Lower lobe of right lung (tissue), 2 donors: ENCODE measurements at regions not wholly inside any gene's neighbourhood (a gene's known extent, or its start where the extent isn't known, plus 50 kb on each side); places are given as distances from the start of the nearest gene placed in this dataset.

Source experiments
- ATAC-seq, 2 donors: fragments of 200-7000 bp; cut with Tn5 transposase; one replicate each; pipeline ENCODE4 v1.9.1; 2020 to 2022; ENCODE audit warnings: mild to moderate bottlenecking in 2 of 2, moderate library complexity in 2 of 2
- DNase-seq: peaks from one replicate; pipeline ENCODE4 v3.0.0-alpha.2; 2020
- H3K27ac ChIP-seq: fragments of 200-600 bp; one replicate; pipeline ENCODE4 v1.8.0; 2022
- H3K27me3 ChIP-seq: fragments of 200-600 bp; one replicate; pipeline ENCODE4 v1.8.0; 2022; ENCODE audit warnings: low read depth
- H3K36me3 ChIP-seq: fragments of 200-600 bp; one replicate; pipeline ENCODE4 v1.8.0; 2022; ENCODE audit warnings: mild to moderate bottlenecking
- H3K4me1 ChIP-seq: fragments of 200-600 bp; one replicate; pipeline ENCODE4 v1.8.0; 2022
- H3K4me3 ChIP-seq: fragments of 200-600 bp; one replicate; pipeline ENCODE4 v1.8.0; 2022; ENCODE audit warnings: mild to moderate bottlenecking
- H3K9me3 ChIP-seq: fragments of 200-600 bp; one replicate; pipeline ENCODE4 v1.8.0; 2022
- intact Hi-C: fragments of 100-400 bp; cut with DNase I; formaldehyde crosslinking; loops from one replicate; pipeline ENCODE4 v1.11.0; 2022
- TF ChIP-seq, protein P1 (sequence below): fragments of 200-600 bp; IDR thresholded peaks from one replicate; pipeline ENCODE4 v1.8.0; 2022; ENCODE audit warnings: antibody characterized with exemption, mild to moderate bottlenecking
- donor health status: DM: no; HTN: yes; CAD: no; lungs with severe emphysema.

DNA sequence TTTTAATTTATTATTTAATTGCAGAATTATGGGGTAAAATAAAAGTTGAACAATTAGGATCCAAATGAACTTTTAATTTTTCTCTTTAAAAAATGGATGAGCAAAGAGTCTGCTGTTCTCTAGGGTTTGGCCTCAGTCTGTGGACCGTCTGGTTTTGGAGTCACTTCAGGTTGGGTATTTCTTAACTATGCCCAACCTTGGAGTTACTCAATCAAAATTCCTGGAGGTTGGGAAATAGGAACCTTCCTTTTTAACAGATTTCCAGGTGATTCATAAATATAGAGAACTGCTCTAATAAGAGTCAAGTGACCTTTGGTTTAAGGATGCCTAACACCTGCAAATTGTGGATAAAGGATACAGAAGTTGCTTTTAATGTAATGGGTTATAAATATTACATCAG lies 241.5 kb upstream of the GCFC2 start:
- Histone ChIP-seq H3K36me3 (no peaks in the 10 kb centered on the region), H3K27me3 (no peaks in the 10 kb centered on the region), H3K4me3 (no peak overlapping the region), H3K9me3 (no peaks in the 10 kb centered on the region), H3K4me1 (no peaks in the 10 kb centered on the region), H3K27ac (no peak overlapping the region)
- ATAC-seq = no peak
- intact Hi-C loops = no loop called here
- TF ChIP-seq, protein P1, sequence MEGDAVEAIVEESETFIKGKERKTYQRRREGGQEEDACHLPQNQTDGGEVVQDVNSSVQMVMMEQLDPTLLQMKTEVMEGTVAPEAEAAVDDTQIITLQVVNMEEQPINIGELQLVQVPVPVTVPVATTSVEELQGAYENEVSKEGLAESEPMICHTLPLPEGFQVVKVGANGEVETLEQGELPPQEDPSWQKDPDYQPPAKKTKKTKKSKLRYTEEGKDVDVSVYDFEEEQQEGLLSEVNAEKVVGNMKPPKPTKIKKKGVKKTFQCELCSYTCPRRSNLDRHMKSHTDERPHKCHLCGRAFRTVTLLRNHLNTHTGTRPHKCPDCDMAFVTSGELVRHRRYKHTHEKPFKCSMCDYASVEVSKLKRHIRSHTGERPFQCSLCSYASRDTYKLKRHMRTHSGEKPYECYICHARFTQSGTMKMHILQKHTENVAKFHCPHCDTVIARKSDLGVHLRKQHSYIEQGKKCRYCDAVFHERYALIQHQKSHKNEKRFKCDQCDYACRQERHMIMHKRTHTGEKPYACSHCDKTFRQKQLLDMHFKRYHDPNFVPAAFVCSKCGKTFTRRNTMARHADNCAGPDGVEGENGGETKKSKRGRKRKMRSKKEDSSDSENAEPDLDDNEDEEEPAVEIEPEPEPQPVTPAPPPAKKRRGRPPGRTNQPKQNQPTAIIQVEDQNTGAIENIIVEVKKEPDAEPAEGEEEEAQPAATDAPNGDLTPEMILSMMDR = no peak
- no peak for DNase-seq

DNA sequence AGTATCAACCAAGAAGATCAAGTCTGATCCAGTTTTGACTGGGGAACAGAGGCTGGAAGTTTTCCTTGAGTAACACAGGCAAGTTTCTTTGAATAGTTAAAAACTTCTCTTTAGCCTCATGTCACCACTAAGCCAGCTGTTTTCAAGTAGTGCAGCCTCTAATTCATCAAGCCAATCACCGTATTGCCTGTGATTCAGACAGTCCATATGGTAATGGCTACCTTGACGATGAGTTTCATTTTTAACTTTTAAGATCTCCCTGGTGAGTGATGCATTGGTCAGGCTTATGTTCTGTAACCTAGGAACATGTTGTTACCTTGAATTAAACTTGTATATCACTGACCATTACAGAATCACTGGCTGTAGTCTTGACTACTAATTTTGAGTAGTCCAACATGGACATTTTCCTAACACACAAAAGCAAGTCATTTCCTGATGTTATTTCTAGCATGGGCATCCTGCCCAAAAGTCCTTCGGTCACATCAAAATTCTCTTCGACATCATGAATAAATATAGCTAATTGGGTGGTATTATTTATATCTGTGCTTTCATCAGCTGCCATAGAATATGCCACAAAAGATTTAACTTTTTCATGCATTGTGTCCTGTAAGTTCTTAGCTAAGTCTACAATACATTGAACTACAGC lies 238.8 kb upstream of the GCFC2 start:
- intact Hi-C loops = no loop called here
- no peaks in the 10 kb centered on the region for H3K9me3 ChIP-seq
- no peak overlapping the region for H3K4me3 ChIP-seq
- H3K36me3 ChIP-seq = no peaks in the 10 kb centered on the region
- no peaks in the 10 kb centered on the region for H3K4me1 ChIP-seq
- ATAC-seq (no peak), DNase-seq (no peak)
- H3K27ac ChIP-seq = no peak overlapping the region
- no peaks in the 10 kb centered on the region for H3K27me3 ChIP-seq
- TF ChIP-seq, protein P1 = no peak

- Histone ChIP-seq H3K4me1 (no peaks in the 10 kb centered on the region), H3K36me3 (no peaks in the 10 kb centered on the region), H3K27ac (no peak overlapping the region), H3K4me3 (no peak overlapping the region), H3K27me3 (no peaks in the 10 kb centered on the region), H3K9me3 (peaks cover 9% of the 10 kb centered on the region)
- TF ChIP-seq, protein P1 = no peak
- ATAC-seq (no peak), DNase-seq (no peak)
- intact Hi-C loops = no loop called here
Observed at GRCh38 chr2:75936311-75936710, 225.6 kb upstream of the GCFC2 start.

- Histone ChIP-seq H3K9me3 (peaks cover 3% of the 10 kb centered on the region), H3K4me3 (no peak overlapping the region), H3K27ac (no peak overlapping the region), H3K36me3 (no peaks in the 10 kb centered on the region), H3K4me1 (no peaks in the 10 kb centered on the region), H3K27me3 (no peaks in the 10 kb centered on the region)
- ATAC-seq (no peak), DNase-seq (no peak)
- intact Hi-C loops = no loop called here
- TF ChIP-seq, protein P1 = no peak
Observed at GRCh38 chr2:75932996-75933395, 222.3 kb upstream of the GCFC2 start.

DNA sequence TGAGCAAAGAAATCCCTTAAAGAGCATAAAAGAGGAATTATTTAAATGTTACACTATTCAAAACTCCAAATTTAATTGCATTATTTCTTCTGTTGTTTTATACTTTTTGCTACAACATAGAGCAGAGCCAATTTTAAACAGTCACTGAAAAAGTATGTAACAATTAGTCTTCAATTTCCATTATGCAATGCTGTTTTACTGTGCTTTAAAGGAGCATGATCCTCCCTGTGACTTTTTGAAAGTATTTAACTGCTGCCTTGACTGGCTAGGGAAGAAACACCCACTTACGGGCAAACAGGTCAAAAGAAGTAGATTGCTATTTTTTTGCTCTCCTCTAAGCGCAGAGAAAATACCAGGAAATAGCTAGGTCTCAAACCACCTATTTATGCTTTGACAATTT lies 217.4 kb upstream of the GCFC2 start:
- no peak for DNase-seq
- H3K36me3 ChIP-seq = no peaks in the 10 kb centered on the region

More for the DNA sequence above, 217.4 kb upstream of the GCFC2 start:
- no peak overlapping the region for H3K27ac ChIP-seq
- TF ChIP-seq, protein P1 = no peak
- no peaks in the 10 kb centered on the region for H3K27me3 ChIP-seq
- no peak for ATAC-seq
- intact Hi-C loops = no loop called here
- H3K4me1 ChIP-seq = no peaks in the 10 kb centered on the region
- no peak overlapping the region for H3K4me3 ChIP-seq
- H3K9me3 ChIP-seq = no peaks in the 10 kb centered on the region
